Left lung (tissue), 4 donors: ENCODE measurements at regions not wholly inside any gene's neighbourhood (a gene's known extent, or its start where the extent isn't known, plus 50 kb on each side); places are given as distances from the start of the nearest gene placed in this dataset.
"Not testable (repeated sequence)": the region's sequence is repeated elsewhere in the genome, so short reads cannot be mapped to it uniquely, and the experiment has no call there.

Source experiments
- ATAC-seq: fragments of 200-7000 bp; cut with Tn5 transposase; one replicate; pipeline ENCODE4 v1.9.1; 2020; ENCODE audit warnings: moderate library complexity
- DNase-seq, 4 donors: peaks; one replicate each; pipeline ENCODE4 v3.0.0-alpha.2; 2013 to 2020
- H3K27ac ChIP-seq, 2 donors: fragments of 200-600 bp; sonication (generic) in 1 of 2; one replicate each; pipeline versions ENCODE4 v1.5.0 to v1.8.0; 2020 to 2021
- H3K27me3 ChIP-seq, 2 donors: fragments of 200-600 bp; sonication (generic) in 1 of 2; one replicate each; pipeline versions ENCODE4 v1.5.0 to v1.8.0; 2020 to 2021
- H3K36me3 ChIP-seq, 2 donors: fragments of 200-600 bp; sonication (generic) in 1 of 2; one replicate each; pipeline versions ENCODE4 v1.5.0 to v1.8.0; 2020 to 2021
- H3K4me1 ChIP-seq, 2 donors: fragments of 200-600 bp; one replicate each; pipeline ENCODE4 v1.8.0; 2021
- H3K4me3 ChIP-seq, 2 donors: fragments of 200-600 bp; sonication (generic) in 1 of 2; one replicate each; pipeline versions ENCODE4 v1.5.0 to v1.8.0; 2020 to 2021; ENCODE audit warnings: mild to moderate bottlenecking in 1 of 2
- H3K9me3 ChIP-seq, 2 donors: fragments of 200-600 bp; sonication (generic) in 1 of 2; one replicate each; pipeline versions ENCODE4 v1.5.0 to v1.8.0; 2020 to 2021
- CTCF ChIP-seq, 2 donors: fragments of 200-600 bp; sonication (generic) in 1 of 2; IDR thresholded peaks; one replicate each; pipeline versions ENCODE4 v1.5.0 to v1.8.0; 2021; ENCODE audit warnings: antibody characterized with exemption in 2 of 2
- intact Hi-C, 2 donors: fragments of 100-400 bp; cut with DNase I; formaldehyde crosslinking; loops; one replicate each; pipeline versions ENCODE4 v1.11.2 to v1.14.2; 2022
- donor health status: DM: no; HTN: yes; CAD: no.
- donor health status: DM: no; HTN: no; CAD: no.

GRCh38 chr2:216987252-216987821, 127.5 kb upstream of the TNP1 start:
- no peaks in the 10 kb centered on the region for H3K9me3 ChIP-seq
- intact Hi-C loops: no loop called here

GRCh38 chr2:216985658-216986141, 125.8 kb upstream of the TNP1 start:
- intact Hi-C loops: no loop called here
- ATAC-seq (no peak), DNase-seq (no peak)
- no peak for TF ChIP-seq CTCF (IDR thresholded peaks at IDR 0.05)
- no peaks in the 10 kb centered on the region for H3K4me1 ChIP-seq
- H3K36me3 ChIP-seq: no peaks in the 10 kb centered on the region
- no peak overlapping the region for H3K27ac ChIP-seq
- no peaks in the 10 kb centered on the region for H3K9me3 ChIP-seq
- H3K27me3 ChIP-seq: peaks cover 0 to 5% of the 10 kb centered on the region in 2 donors
- no peak overlapping the region for H3K4me3 ChIP-seq

More at GRCh38 chr2:216987252-216987821, 127.5 kb upstream of the TNP1 start:
- peaks cover 0 to 2% of the 10 kb centered on the region in 2 donors for H3K27me3 ChIP-seq
- DNase-seq (no peak), ATAC-seq (no peak)
- no peaks in the 10 kb centered on the region for H3K36me3 ChIP-seq
- H3K4me1 ChIP-seq: no peaks in the 10 kb centered on the region
- no peak for TF ChIP-seq CTCF (IDR thresholded peaks at IDR 0.05)
- no peak overlapping the region for H3K27ac ChIP-seq
- H3K4me3 ChIP-seq: no peak overlapping the region

- no peaks in the 10 kb centered on the region for H3K36me3 ChIP-seq
- no peak overlapping the region for H3K27ac ChIP-seq
- ATAC-seq: no peak
- no peaks in the 10 kb centered on the region for H3K9me3 ChIP-seq
- TF ChIP-seq CTCF (IDR thresholded peaks at IDR 0.05): no peak
- DNase-seq: no peak
- H3K4me3 ChIP-seq: no peak overlapping the region
- intact Hi-C loops: no loop called here
- peaks cover 0 to 5% of the 10 kb centered on the region in 2 donors for H3K27me3 ChIP-seq
- H3K4me1 ChIP-seq: no peaks in the 10 kb centered on the region
These were observed 125.1 kb upstream of the TNP1 start for GRCh38 chr2:216984937-216985336.

- H3K4me3 ChIP-seq, H3K27me3 ChIP-seq, intact Hi-C loops, H3K9me3 ChIP-seq, H3K4me1 ChIP-seq, ATAC-seq, H3K36me3 ChIP-seq, H3K27ac ChIP-seq: not testable (repeated sequence)
- DNase-seq: peak in 1 of 4 donors; percentile 20
These were observed 122.1 kb upstream of the TNP1 start for GRCh38 chr2:216981951-216982350.

- not testable (repeated sequence) for H3K4me1 ChIP-seq, H3K27me3 ChIP-seq
These were observed 120.6 kb upstream of the TNP1 start for GRCh38 chr2:216980510-216980909.

GRCh38 chr2:216974321-216975302, 114.7 kb upstream of the TNP1 start:
- Histone ChIP-seq H3K4me3 (no peak overlapping the region), H3K36me3 (no peaks in the 10 kb centered on the region), H3K27me3 (no peaks in the 10 kb centered on the region), H3K4me1 (peaks cover 0 to 2% of the 10 kb centered on the region in 2 donors), H3K9me3 (no peaks in the 10 kb centered on the region), H3K27ac (no peak overlapping the region)
- intact Hi-C loops: no loop called here
- DNase-seq: no peak
- no peak for TF ChIP-seq CTCF (IDR thresholded peaks at IDR 0.05)
- ATAC-seq: no peak

More at GRCh38 chr2:216980510-216980909, 120.6 kb upstream of the TNP1 start:
- H3K36me3 ChIP-seq, H3K4me3 ChIP-seq, intact Hi-C loops, H3K9me3 ChIP-seq, H3K27ac ChIP-seq, ATAC-seq, DNase-seq: not testable (repeated sequence)
